ENCODE measurements at regions not wholly inside any gene's neighbourhood (a gene's known extent, or its start where the extent isn't known, plus 50 kb on each side); places are given as distances from the start of the nearest gene placed in this dataset.
"Not testable (repeated sequence)": the region's sequence is repeated elsewhere in the genome, so short reads cannot be mapped to it uniquely, and the experiment has no call there.

DNA sequence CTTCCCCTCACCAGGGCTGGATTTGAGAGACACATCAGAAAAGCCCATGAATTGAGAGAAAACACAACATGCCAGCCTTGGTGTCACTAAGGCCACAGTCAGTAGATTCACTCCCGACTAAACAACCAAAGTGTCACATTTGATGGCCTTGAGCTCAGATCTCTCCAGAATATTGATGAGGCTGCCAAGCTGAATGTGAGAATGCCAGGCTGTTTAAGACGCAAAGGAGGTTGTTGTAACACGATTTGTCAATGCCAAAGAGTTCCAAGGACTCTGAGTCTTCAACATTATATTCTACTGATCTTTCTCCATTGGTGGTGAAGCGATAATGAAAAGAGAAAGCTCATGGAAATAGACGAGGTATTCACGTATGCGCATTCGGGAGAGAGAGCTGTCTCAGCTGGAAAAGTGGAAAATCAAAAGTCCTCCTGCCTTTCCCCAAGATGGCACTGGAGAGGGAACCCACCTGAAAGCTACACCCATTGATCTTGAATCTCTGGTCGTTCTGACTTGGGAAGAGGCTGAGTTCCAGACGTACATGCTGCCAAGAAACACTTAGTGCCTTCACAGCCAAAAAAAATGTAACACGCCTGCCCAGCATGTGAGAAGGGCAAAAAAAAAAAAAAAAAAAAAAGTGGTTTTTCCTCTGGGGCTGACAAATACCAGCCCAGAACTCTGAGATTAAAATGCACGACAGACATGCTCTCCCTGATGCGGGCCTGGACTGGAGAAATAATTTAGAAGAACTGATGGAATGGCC, 1159.6 kb downstream of the VRK1 start:
- H3K4me3 ChIP-seq, result no peak overlapping the region
- H3K27ac ChIP-seq, result peak overlapping the region in 1 of 21 experiments; percentile 12

DNA sequence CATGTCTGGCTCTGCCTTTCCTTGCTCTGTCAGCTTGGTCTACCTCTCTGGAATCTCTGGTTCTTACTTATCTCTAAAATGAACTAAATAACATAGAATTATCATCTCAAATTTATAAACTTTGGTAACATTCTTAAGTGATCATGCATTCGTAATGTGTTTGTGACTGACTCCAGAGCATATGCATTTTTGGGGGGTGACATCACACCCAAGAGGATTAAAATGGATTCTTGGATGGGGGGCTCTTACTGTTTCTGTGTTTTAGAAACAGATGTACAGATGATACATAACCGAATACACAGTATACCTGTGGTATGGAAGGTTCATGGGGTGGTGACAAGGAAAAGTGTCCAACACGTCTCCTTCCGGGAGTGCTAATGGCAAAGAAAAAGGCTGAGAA, 1162.1 kb downstream of the VRK1 start:
- Histone ChIP-seq H3K27ac (no peak overlapping the region), H3K4me3 (no peak overlapping the region)

DNA sequence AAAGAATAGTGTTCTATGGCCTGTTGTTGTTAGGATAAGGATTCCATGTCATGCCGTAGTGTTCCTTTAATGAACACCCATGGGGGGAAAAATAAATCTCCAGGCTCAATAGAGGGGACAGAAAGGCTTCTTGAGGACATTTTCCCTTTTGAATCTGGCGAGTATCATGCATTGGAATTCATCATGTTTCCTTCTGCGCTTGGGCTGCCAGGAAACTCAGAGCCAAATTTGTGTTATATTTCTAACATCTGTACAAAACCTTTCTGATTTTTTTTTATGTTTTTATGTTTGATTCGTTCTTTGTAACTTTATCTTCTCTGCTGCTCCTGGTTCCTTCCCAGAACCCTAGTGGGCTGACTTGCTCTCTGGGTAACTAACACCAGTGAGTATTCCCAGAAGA, 1163.3 kb downstream of the VRK1 start:
- H3K27ac ChIP-seq, result no peak overlapping the region
- H3K4me3 ChIP-seq, result no peak overlapping the region

DNA sequence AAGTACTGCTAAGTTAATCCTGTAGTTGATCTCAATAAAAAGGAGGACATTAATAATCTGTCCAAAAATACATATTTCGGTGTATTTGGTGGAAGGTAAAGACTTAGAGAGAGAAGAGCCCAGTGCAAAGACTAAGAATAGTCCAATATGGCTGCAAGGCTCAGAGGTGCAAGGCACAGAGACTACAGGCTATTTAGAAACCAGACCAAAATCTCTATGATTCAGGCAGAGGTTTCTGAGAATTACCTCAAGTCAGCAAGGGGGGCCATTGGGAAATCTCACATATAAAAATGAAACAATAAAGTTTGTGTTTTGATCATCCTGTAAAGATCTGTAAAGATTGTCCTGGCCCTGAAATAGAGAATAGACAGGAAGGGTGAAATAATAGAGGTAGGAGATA, 1173.0 kb downstream of the VRK1 start:
- H3K27ac ChIP-seq, result no peak overlapping the region
- no peak overlapping the region for H3K4me3 ChIP-seq

DNA sequence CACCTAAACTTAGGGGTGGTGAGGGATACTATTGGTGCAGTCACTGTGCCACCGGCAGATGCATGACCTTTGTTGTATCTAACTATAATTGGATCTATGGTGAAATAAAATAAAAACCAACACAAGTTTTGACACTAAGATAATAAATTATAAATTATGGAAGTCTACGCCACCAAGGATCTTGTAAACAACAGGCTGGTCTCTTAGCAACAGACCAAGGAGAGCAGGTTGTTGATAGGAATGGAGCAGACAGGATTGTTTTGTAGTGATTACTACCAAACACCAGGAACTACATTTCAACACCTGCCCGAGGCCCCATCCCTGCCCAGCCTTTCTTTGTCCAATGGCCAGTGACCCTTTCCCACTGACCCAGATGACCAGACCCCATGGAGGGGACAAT, 1178.0 kb downstream of the VRK1 start:
- peak overlapping the region in 11 of 21 experiments; percentile 72 to 96 (median 77) for H3K27ac ChIP-seq
- no peak overlapping the region for H3K4me3 ChIP-seq

DNA sequence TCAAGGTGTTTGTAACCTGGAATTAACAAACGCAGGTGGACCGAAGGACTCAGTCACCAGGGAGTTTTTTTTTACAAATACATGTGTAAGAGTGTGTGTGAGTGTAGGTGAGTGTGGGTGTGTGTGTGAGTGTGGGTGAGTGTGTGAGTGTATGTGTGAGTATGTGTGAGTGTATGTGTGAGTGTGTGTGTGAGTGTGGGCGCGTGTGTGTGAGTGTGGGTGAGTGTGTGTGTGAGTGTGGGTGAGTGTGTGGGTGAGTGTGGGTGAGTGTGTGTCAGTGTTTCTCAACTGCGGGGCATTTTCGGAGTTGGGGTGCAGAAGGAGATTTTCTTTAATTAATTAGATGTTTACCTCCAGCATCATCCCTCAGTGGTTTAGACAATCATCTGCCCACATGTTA, 1178.8 kb downstream of the VRK1 start:
- peak overlapping the region in 3 of 7 experiments; percentile 30 to 35 (median 32) for H3K4me3 ChIP-seq
- peak overlapping the region in 19 of 21 experiments; percentile 58 to 96 (median 80) for H3K27ac ChIP-seq

DNA sequence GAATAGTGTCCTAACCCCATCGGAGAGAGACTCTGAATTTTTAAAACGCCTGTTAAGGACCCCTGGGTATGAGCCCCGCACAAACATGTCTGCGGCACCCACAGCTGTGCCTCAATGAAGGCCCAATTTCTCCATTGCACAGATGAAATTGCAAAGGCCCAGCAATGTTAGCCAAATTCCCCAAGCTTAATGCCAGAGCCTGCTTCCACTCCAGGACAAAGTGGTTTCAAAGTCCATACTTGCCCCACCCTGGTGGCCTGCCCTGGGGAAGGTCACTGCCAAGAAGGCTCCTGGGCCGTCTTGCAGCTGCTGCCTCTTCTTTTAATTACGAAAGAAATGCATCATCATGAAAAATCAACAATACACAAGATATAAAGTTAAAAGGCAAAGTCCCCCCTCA, 1179.7 kb downstream of the VRK1 start:
- Histone ChIP-seq H3K4me3 (peak overlapping the region; percentile 10 to 36 (median 30)), H3K27ac (peak overlapping the region in 20 of 21 experiments; percentile 58 to 96 (median 80))

DNA sequence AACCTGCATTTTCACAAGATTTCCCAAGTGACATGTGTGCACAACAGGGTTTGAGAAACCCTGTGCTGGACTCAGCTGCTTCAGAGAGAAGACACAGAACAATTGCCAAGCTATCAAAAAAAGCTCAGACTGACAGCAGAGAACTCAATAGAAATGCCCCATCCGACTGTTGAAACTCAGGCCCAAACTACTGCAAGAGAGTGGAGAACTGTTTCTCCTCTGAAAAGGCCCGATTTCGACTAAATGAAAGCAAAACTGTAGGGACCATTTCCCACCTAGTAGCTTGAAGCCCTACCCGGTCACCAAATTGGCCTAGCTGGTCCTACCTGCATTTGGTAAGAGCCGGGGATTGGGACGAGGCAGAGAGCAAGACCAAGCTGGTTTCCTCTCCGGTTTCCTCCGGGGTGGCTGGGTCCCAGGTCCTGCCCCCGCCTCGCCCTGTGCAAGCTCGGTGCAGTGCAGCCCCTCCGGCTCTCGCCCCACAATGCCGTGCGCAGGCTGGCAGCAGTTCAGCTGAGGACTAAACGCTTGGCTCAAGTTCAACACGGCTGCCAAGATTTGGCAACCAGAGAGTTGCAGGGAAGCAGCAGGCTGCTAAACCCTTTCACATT, 1180.6 kb downstream of the VRK1 start:
- Histone ChIP-seq H3K4me3 (peak overlapping the region; percentile 10 to 36 (median 30)), H3K27ac (peak overlapping the region in 20 of 21 experiments; percentile 58 to 96 (median 80))

DNA sequence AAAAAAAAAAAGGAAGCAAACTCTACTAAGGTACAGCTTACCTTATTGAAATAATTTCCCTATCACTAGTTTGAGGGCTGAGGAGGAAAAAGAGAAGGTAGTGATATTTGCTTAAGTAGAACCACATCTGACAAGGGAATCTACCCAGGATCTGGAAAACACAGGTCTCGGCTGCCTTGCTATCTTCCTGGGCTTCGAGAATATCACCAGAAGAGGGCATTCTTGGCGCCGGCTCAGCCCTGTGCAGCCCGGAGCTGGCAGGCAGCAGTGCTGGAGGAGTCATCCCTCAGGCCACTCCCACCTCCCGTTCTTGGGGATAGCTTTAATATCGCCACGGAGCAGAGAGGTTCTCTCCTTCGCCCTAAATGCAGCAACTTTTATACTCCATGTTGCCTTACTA, 1181.2 kb downstream of the VRK1 start:
- peak overlapping the region in 5 of 7 experiments; percentile 10 to 36 (median 32) for H3K4me3 ChIP-seq

DNA sequence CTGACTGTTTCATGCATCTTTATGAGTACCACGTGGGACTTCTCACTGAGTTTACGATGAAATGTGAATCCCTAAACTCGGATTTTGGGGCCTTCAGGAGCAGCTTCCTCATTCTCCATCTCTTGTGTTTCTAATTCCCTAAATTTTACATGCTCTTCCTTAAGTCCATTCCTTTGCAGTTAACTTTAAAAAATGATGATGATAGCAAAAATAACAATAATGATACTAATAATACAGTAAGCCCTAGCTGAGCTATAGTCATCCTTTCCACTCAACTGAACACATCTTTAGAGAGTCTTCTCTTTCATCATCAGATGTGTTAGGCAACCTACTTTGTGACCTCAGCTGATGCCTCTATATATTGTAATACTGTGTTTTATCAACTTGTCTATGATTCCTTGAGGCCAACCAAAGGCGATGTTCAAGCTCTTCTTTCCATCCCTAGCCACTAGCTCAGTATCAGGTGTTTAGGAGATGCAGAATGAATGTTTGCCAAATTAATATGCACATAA, 1196.4 kb downstream of the VRK1 start:
- Histone ChIP-seq H3K4me3 (no peak overlapping the region), H3K27ac (peak overlapping the region in 5 of 21 experiments; percentile 51 to 81 (median 72))

More for the DNA sequence above, 1181.2 kb downstream of the VRK1 start:
- H3K27ac ChIP-seq, result peak overlapping the region in 18 of 21 experiments; percentile 62 to 96 (median 82)

DNA sequence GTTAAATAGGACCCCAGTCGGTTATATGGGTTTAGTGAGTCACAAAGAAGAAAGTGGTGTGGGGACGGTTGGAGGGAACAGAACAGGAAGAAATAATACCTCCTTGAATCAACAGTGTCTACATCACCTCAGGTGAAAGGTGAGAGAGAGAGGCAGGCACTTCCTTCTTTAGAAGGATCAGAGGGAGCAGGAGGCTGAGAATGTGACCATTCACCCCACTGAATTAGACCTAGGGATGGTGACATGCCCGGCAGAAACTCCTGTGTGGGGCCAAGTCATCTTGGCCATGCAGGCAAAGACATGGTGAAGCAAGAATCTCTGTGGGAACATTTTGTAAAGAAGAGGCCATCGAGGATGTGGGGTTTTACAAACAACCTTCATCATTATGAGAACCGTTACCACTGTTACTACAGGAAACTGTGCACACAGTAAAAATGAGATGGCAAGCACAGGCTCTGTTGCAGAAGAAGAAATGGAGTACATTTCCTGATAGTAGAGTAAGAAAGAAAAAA, 1196.9 kb downstream of the VRK1 start:
- H3K4me3 ChIP-seq, result no peak overlapping the region
- peak overlapping the region in 5 of 21 experiments; percentile 51 to 81 (median 72) for H3K27ac ChIP-seq

DNA sequence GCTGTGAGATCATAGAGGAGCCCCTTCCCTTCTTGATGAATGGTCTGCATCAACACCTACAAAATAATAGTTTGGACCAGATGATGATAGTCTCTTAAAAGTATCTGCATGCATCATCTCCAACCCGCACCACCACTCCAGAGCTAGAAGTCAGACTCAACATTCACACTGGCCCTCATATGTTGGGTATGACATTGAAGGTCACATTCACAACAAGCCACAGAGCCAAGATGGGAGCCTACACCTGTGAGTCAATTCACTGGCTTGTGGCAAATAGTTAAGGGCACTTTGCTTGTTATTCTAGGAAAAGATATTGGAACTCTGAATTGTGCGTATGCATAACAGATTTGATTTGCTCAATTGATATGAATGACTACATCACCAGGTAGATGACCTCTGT, 1197.9 kb downstream of the VRK1 start:
- Histone ChIP-seq H3K27ac (peak overlapping the region in 4 of 21 experiments; percentile 17 to 73 (median 64)), H3K4me3 (no peak overlapping the region)

DNA sequence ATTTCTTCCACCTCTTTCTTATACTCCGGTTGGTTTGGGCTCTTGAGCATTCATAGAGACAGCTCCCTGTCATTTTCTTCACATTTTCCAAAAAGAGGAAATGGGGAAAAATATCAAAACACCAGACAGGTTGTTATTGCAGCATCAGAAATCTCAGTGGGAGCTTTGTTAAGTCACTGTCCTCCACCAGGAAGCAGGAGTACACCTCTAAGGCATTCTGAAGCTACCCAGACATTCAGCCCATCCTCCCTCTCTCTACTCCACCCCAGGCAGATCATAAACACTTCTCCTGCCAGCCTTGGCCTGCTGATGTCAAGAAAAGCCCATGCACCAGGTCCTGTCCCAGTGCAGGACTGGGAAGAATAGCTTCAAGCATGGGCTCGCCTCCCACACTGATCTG, 1198.3 kb downstream of the VRK1 start:
- Histone ChIP-seq H3K4me3 (no peak overlapping the region), H3K27ac (peak overlapping the region in 1 of 21 experiments; percentile 56)

DNA sequence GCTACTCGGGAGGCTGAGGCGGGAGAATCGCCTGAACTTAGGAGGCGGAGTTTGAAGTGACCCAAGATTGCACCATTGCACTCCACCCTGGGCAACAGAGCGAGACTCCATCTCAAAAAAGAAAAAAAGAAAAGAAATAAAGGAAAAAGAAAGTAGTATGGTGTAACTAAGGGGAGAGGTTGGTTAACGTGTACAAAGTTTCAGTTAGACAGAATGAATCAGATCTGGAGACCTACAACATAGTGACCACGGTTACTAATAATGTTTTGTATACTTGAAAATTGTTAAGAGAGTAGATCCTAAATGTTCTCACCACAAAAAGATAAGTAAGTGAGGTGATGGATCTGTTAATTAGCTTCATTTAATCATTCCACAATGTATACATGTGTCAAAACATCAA, 1208.8 kb downstream of the VRK1 start:
- Histone ChIP-seq H3K4me3 (no peak overlapping the region), H3K27ac (no peak overlapping the region)

DNA sequence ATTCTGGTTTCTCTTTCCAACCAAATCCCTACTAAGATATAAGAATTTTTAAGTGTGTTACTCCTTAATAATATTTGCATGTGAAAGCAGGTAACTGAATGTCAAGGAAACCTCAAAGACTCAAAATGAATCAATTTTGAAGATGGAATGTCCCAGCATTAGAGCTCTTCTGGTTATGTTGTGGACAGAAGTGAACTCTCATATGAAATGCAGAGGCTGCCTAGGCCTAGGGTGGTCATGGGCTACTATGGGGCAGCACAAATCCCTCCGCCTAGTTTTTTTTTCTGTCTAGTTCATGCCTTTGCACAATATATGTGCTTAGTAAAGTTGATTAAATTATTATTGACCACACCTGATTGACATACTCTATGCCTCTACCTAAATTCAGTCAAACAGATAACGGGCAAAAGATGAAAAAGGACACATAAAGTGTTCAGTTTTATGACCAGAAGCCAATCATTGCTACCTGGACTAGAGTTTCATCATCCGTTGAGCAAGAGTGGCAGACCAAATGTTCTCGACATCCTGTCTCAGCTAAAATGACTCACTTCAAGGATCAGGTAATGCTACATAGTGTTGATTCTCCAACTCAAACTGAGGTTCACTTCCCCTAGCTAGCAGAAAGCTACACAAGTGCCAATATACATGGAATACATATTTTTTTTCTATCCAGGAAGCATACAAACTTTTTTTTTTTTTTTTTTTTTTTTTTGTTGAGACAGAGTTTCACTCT, 1211.4 kb downstream of the VRK1 start:
- no peak overlapping the region for H3K27ac ChIP-seq
- no peak overlapping the region for H3K4me3 ChIP-seq

DNA sequence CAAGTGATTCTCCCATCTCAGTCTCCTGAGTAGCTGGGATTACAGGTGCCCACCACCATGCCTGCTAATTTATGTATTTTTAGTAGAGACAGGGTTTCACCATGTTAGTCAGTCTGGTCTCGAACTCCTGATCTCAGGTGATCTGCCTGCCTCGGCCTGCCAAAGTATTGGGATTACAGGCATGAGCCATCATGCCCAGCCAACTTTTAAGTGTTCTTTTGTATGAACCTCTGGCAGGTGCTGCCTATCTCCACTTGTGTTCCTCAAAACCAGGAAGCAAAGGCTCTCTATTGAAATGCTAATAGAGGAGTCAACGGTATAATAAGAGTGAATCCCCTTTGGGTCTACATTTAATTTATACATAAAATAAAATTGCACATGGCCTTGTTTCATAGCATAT, 1212.0 kb downstream of the VRK1 start:
- not testable (repeated sequence) for H3K27ac ChIP-seq, H3K4me3 ChIP-seq

DNA sequence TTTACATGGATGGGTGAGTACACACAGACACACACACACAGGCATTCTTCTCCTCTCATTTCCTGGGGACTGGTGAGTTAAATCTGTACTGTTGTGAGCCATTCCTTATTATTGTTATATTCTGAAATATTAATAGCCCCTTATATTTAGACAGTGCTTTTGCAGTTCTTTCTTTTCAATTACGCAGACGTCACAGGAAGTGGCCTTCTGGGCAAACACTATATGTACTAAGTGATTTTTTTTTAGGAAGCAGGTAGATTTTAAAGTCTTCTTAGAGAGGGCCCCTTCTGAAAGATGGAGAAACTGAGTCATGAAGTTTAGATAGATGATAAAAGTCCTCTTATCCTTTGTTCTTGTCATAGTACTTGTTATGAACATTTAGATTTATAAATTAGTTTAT, 1213.6 kb downstream of the VRK1 start:
- no peak overlapping the region for H3K4me3 ChIP-seq
- no peak overlapping the region for H3K27ac ChIP-seq

DNA sequence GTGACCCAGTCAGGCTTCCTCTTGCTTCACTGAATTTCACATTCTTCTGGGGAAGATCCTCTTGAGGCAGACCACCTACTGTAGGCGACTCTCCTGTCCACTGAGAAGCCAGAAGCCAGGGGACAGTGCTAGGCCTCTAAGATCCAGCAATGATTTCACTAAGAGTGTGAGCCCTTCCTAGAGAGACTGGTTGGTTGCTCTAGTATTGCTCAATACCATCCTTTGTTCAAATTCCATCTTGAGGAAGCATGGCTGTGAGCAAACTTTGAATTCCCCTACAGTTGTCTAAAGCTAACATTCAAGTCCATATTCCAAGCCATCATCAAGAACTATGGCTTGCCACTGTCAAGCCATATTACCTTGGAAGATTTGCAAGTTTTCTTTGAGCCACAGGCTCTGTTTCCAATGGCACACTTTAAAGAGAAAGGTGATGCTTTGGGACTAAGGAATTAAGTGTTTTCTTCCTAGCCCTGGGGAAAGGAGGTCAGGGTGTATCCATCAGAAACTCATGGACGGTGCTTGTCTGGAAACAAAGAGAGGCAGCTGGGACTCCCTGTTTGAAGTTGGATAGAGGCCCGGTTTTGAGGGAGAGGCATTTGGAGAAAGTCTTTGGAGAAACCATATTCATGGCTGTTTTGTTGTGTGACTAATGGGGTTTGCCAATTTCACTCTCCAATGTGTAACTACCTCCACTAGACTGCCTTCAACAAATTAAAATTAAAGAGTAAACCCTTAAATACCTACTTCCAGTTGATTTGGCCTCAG, 1217.9 kb downstream of the VRK1 start:
- H3K4me3 ChIP-seq, result no peak overlapping the region

DNA sequence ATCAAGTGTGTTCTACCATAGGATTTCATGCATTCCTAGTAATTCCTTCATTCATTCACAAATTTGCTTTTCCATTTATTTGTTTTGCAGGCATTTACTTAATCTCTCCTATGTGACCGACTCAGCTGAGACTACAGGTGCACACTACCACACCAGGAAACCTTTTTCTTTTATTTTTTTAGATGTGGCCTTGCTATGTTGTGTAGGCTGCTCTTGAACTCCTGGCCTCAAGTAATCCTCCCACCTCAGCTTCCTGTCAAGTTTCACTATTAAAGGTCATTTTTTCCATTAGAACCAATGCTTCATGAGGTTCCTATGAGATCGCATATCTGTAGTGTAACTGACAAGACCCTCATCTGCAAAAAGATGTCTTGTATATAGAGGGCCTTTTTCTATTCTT, 1218.7 kb downstream of the VRK1 start:
- H3K27ac ChIP-seq, result no peak overlapping the region
- no peak overlapping the region for H3K4me3 ChIP-seq

More for the DNA sequence above, 1217.9 kb downstream of the VRK1 start:
- no peak overlapping the region for H3K27ac ChIP-seq

Measured in skin epidermis (tissue), 12 donors.